ENCODE measurements at regions not wholly inside any gene's neighbourhood (a gene's known extent, or its start where the extent isn't known, plus 50 kb on each side); places are given as distances from the start of the nearest gene placed in this dataset.

- Histone ChIP-seq H3K27me3 (ENCODE audit: control insufficient read depth in 4 of 4, insufficient read depth in 4 of 4, low read length in 3 of 4) (peaks cover 0 to 3% (median 0%) of the 10 kb centered on the region in 4 donors), H3K27ac (ENCODE audit: low read depth in 1 of 2, low read length in 2 of 2) (no peak overlapping the region), H3K4me3 (ENCODE audit: low read depth in 1 of 3, low read length in 3 of 3) (no peak overlapping the region), H3K9ac (ENCODE audit: low read depth in 1 of 2, low read length in 2 of 2) (no peak overlapping the region), H3K36me3 (ENCODE audit: control insufficient read depth in 4 of 4, insufficient read depth in 3 of 4, low read depth in 1 of 4, low read length in 3 of 4) (no peaks in the 10 kb centered on the region), H3K9me3 (ENCODE audit: control insufficient read depth in 4 of 4, low read length in 3 of 4) (no peaks in the 10 kb centered on the region), H3K4me1 (ENCODE audit: control insufficient read depth in 4 of 4, insufficient read depth in 4 of 4, low read length in 3 of 4) (no peaks in the 10 kb centered on the region)
- no peak for DNase-seq (ENCODE audit: low spot score)
- TF ChIP-seq REST (IDR thresholded peaks at IDR 0.05) (no peak), ATF3 (IDR thresholded peaks at IDR 0.05) (no peak), CTCF (IDR thresholded peaks at IDR 0.05; ENCODE audit: low read depth, low read length, missing input control) (no peak), EGR1 (IDR thresholded peaks at IDR 0.05; ENCODE audit: low read depth in 2 of 2) (no peak), FOXA1 (IDR thresholded peaks at IDR 0.05) (no peak), RAD21 (IDR thresholded peaks at IDR 0.05) (no peak), MAX (IDR thresholded peaks at IDR 0.05) (no peak), HNF4G (IDR thresholded peaks at IDR 0.05) (no peak), FOXA2 (IDR thresholded peaks at IDR 0.05) (no peak), TAF1 (conservative IDR thresholded peaks at IDR 0.05) (no peak), GABPA (IDR thresholded peaks at IDR 0.05 in 1 of 2, conservative IDR thresholded peaks at IDR 0.05 in 1 of 2) (no peak), SP1 (IDR thresholded peaks at IDR 0.05) (no peak), RXRA (IDR thresholded peaks at IDR 0.05) (no peak), NR2F2 (IDR thresholded peaks at IDR 0.05) (no peak), ZBTB33 (IDR thresholded peaks at IDR 0.05) (no peak), JUND (IDR thresholded peaks at IDR 0.05) (no peak), YY1 (IDR thresholded peaks at IDR 0.05) (no peak), HNF4A (conservative IDR thresholded peaks at IDR 0.05) (no peak)
- 82% methylated on average over 6 of the region's 6 CpGs for WGBS
These were observed 63.7 kb upstream of the SACS start for GRCh38 chr13:23497191-23497590.
